HEK293 (cell line): ENCODE measurements at regions not wholly inside any gene's neighbourhood (a gene's known extent, or its start where the extent isn't known, plus 50 kb on each side); places are given as distances from the start of the nearest gene placed in this dataset.

ENCODE experiments used
- CTCF ChIA-PET: fragments of 350-600 bp; formaldehyde crosslinking; extraction: SDS; loops from one replicate; lab custom pipeline; 2021; ENCODE audit warnings: antibody characterized with exemption; lab: Yijun Ruan, JAX
- POLR2A ChIA-PET: fragments of 300-600 bp; formaldehyde crosslinking; extraction: SDS; loops from one replicate; lab custom pipeline; 2020; ENCODE audit warnings: antibody characterized with exemption, inconsistent platforms; lab: Yijun Ruan, JAX
- H3K27ac ChIP-seq: fragments of 200-500 bp; sonication (Bioruptor generic); 2 replicates; pipeline ENCODE4 v1.5.1; 2014; ENCODE audit warnings: low read depth, low read length, control low read depth, inconsistent platforms; ENCODE audit errors: extremely low read depth
- H3K36me3 ChIP-seq, 2 experiments: fragments of 200-500 bp in 1 of 2; sonication (Bioruptor generic) in 1 of 2; 1 replicate in 1 of 2; 2 replicates in 1 of 2; pipeline ENCODE4 v1.5.1; 2014 to 2017; ENCODE audit warnings: inconsistent platforms in 2 of 2, low read length in 2 of 2; ENCODE audit not compliant: control insufficient read depth in 2 of 2, insufficient read depth in 1 of 2
- H3K4me1 ChIP-seq: fragments of 200-500 bp; sonication (Bioruptor generic); 2 replicates; pipeline ENCODE4 v1.5.1; 2014; ENCODE audit warnings: mild to moderate bottlenecking, low read length, inconsistent platforms; ENCODE audit not compliant: control insufficient read depth, insufficient read depth
- H3K4me3 ChIP-seq: 2 replicates; pipeline ENCODE4 v1.5.1; 2011; ENCODE audit warnings: low read depth, mild to moderate bottlenecking, control low read depth, low read length, moderate library complexity
- H3K9me3 ChIP-seq: fragments of 200-500 bp; sonication (Bioruptor generic); 2 replicates; pipeline ENCODE4 v1.5.1; 2014; ENCODE audit warnings: low read depth, low read length, inconsistent platforms; ENCODE audit not compliant: control insufficient read depth, insufficient read depth
- KLF8 ChIP-seq: fragments of 450-650 bp; formaldehyde crosslinking; IDR thresholded peaks from 2 replicates; pipeline ENCODE4 v1.5.1; 2016; ENCODE audit warnings: missing biosample characterization, missing genetic modification characterization
- OVOL3 ChIP-seq: fragments of 450-650 bp; formaldehyde crosslinking; IDR thresholded peaks from 2 replicates; pipeline ENCODE4 v1.5.1; 2016; ENCODE audit warnings: missing biosample characterization, missing genetic modification characterization
- ZNF112 ChIP-seq: fragments of 450-650 bp; formaldehyde crosslinking; IDR thresholded peaks from 2 replicates; pipeline ENCODE4 v1.5.0; 2017; ENCODE audit warnings: missing biosample characterization, missing genetic modification characterization
- ZNF157 ChIP-seq: fragments of 450-650 bp; formaldehyde crosslinking; IDR thresholded peaks from 2 replicates; pipeline ENCODE4 v1.5.1; 2016; ENCODE audit warnings: missing biosample characterization, missing genetic modification characterization
- ZNF169 ChIP-seq: fragments of 450-650 bp; formaldehyde crosslinking; IDR thresholded peaks from 2 replicates; pipeline ENCODE4 v1.5.1; 2016; ENCODE audit warnings: missing biosample characterization, missing genetic modification characterization
- ZNF239 ChIP-seq: fragments of 450-650 bp; formaldehyde crosslinking; IDR thresholded peaks from 2 replicates; pipeline ENCODE4 v1.5.1; 2016; ENCODE audit warnings: missing biosample characterization, missing genetic modification characterization
- ZNF248 ChIP-seq: fragments of 450-650 bp; formaldehyde crosslinking; IDR thresholded peaks from 2 replicates; pipeline ENCODE4 v1.5.1; 2017; ENCODE audit warnings: missing biosample characterization, missing genetic modification characterization
- ZNF350 ChIP-seq: fragments of 450-650 bp; formaldehyde crosslinking; IDR thresholded peaks from 2 replicates; pipeline ENCODE4 v1.5.0; 2017; ENCODE audit warnings: missing biosample characterization, mild to moderate bottlenecking, missing genetic modification characterization
- ZNF404 ChIP-seq: fragments of 450-650 bp; formaldehyde crosslinking; IDR thresholded peaks from 2 replicates; pipeline ENCODE4 v1.5.1; 2017; ENCODE audit warnings: missing biosample characterization, missing genetic modification characterization
- ZNF426 ChIP-seq: fragments of 450-650 bp; formaldehyde crosslinking; IDR thresholded peaks from 2 replicates; pipeline ENCODE4 v1.5.1; 2017; ENCODE audit warnings: missing biosample characterization, missing genetic modification characterization, mild to moderate bottlenecking, inconsistent platforms, moderate library complexity
- ZNF48 ChIP-seq: fragments of 450-650 bp; formaldehyde crosslinking; IDR thresholded peaks from 2 replicates; pipeline ENCODE4 v1.5.1; 2016; ENCODE audit warnings: missing biosample characterization, missing genetic modification characterization
- ZNF501 ChIP-seq: fragments of 450-650 bp; formaldehyde crosslinking; IDR thresholded peaks from 2 replicates; pipeline ENCODE4 v1.5.1; 2016; ENCODE audit warnings: missing biosample characterization, missing genetic modification characterization
- ZNF510 ChIP-seq: fragments of 450-650 bp; formaldehyde crosslinking; IDR thresholded peaks from 2 replicates; pipeline ENCODE4 v1.5.1; 2018; ENCODE audit warnings: mild to moderate bottlenecking, missing genetic modification characterization, missing biosample characterization; ENCODE audit not compliant: insufficient replicate concordance
- ZNF548 ChIP-seq: fragments of 450-650 bp; formaldehyde crosslinking; IDR thresholded peaks from 2 replicates; pipeline ENCODE4 v1.5.1; 2016; ENCODE audit warnings: missing biosample characterization, missing genetic modification characterization
- ZNF549 ChIP-seq: fragments of 450-650 bp; IDR thresholded peaks from 2 replicates; pipeline ENCODE4 v1.5.1; 2018; ENCODE audit warnings: missing biosample characterization, missing genetic modification characterization, mild to moderate bottlenecking, inconsistent platforms, moderate library complexity
- ZNF571 ChIP-seq: fragments of 450-650 bp; formaldehyde crosslinking; IDR thresholded peaks from 2 replicates; pipeline ENCODE4 v1.5.0; 2017; ENCODE audit warnings: missing biosample characterization, missing genetic modification characterization
- ZNF596 ChIP-seq: fragments of 450-650 bp; IDR thresholded peaks from 2 replicates; pipeline ENCODE4 v1.5.0; 2018; ENCODE audit warnings: missing biosample characterization, mild to moderate bottlenecking, missing genetic modification characterization, moderate library complexity
- ZNF600 ChIP-seq: fragments of 450-650 bp; formaldehyde crosslinking; IDR thresholded peaks from 2 replicates; pipeline ENCODE4 v1.5.1; 2016; ENCODE audit warnings: missing biosample characterization, missing genetic modification characterization
- ZNF629 ChIP-seq: fragments of 450-650 bp; formaldehyde crosslinking; IDR thresholded peaks from 2 replicates; pipeline ENCODE4 v1.5.1; 2017; ENCODE audit warnings: missing biosample characterization, missing genetic modification characterization
- TF ChIP-seq, protein P1 (sequence below): fragments of 450-650 bp; formaldehyde crosslinking; IDR thresholded peaks from 2 replicates; pipeline ENCODE4 v1.5.1; 2016; ENCODE audit warnings: missing biosample characterization, missing genetic modification characterization, borderline replicate concordance
- TF ChIP-seq, protein P2 (sequence below): fragments of 450-650 bp; formaldehyde crosslinking; IDR thresholded peaks from 2 replicates; pipeline ENCODE4 v1.5.1; 2017; ENCODE audit warnings: missing biosample characterization, missing genetic modification characterization
- TF ChIP-seq, protein P3 (sequence below): fragments of 450-650 bp; formaldehyde crosslinking; IDR thresholded peaks from 2 replicates; pipeline ENCODE4 v1.5.1; 2016; ENCODE audit warnings: missing biosample characterization, missing genetic modification characterization
- TF ChIP-seq, protein P4 (sequence below): fragments of 450-650 bp; formaldehyde crosslinking; IDR thresholded peaks from 2 replicates; pipeline ENCODE4 v1.5.1; 2016; ENCODE audit warnings: missing biosample characterization, missing genetic modification characterization

DNA sequence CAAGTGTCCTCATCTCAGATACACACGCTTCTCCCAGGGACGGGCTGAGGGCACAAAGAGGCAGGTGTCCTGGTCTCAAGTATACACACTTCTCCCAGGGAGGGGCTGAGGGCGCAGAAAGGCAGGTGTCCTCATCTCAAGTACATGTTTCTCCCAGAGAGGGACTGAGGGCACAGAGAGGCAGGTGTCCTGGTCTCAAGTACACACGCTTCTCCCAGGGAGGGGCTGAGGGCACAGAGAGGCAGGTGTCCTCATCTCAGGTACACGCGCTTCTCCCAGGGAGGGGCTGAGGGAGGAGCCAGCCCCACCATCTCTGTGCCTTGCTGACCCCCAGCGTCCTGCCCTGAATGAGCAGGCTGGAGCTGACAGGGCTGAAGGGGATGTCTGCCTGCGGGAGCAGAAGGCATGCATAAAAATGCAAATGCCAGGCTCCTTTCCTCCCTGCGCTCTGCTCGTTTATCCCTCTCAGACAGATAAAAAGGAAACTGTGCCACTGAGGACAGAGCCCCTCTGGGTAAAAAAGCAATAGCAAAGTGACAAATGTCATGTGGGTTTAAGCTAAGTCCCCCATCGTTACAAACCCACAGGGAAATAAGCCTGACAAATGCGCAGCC, 96.1 kb upstream of the UQCRFS1 start:
- H3K4me3 ChIP-seq: no peak overlapping the region
- H3K4me1 ChIP-seq: no peaks in the 10 kb centered on the region; the same call in 1 of the 2 replicates
- TF ChIP-seq ZNF501 (tag by site-specific recombination): no peak
- no peak for TF ChIP-seq OVOL3 (tag by site-specific recombination)
- TF ChIP-seq ZNF239 (tag by site-specific recombination): no peak
- TF ChIP-seq ZNF248 (tag by site-specific recombination): no peak
- no peaks in the 10 kb centered on the region; the same call in 1 of the 2 replicates for H3K9me3 ChIP-seq
- no peaks in the 10 kb centered on the region for H3K36me3 ChIP-seq
- ChIA-PET POLR2A (interaction anchor here (0.6 kb wide), 1 partner anchor 536 kb away, joined by 4 read pairs; no protein-coding TSS in a partner anchor), CTCF (interaction anchor here (0.6 kb wide), 1 partner anchor 225 kb away, joined by 3 read pairs; no protein-coding TSS in a partner anchor)
- H3K27ac ChIP-seq: no peak overlapping the region

DNA sequence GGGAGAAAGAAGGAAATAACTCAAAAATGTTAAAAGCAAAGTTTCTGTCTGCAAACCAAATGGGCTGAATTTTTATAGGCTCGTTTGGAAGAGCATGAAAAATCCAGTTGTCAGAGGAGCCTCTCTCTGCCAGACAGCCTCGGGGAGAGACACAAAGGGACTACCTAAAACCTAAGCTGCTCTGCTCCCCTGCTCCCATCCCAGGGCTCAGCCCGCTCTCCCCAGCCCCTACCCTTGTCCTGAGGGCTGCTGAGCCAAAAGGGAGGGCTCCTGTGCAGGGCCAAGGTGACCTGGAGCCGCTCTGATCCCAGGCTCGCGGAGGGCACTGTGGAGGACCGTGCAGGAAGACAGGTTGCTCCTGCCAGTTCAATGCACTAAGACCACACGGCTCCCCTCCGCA, 96.7 kb upstream of the UQCRFS1 start:
- no peak for TF ChIP-seq ZNF629
- TF ChIP-seq, protein P1, sequence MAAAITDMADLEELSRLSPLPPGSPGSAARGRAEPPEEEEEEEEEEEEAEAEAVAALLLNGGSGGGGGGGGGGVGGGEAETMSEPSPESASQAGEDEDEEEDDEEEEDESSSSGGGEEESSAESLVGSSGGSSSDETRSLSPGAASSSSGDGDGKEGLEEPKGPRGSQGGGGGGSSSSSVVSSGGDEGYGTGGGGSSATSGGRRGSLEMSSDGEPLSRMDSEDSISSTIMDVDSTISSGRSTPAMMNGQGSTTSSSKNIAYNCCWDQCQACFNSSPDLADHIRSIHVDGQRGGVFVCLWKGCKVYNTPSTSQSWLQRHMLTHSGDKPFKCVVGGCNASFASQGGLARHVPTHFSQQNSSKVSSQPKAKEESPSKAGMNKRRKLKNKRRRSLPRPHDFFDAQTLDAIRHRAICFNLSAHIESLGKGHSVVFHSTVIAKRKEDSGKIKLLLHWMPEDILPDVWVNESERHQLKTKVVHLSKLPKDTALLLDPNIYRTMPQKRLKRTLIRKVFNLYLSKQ (tag by site-specific recombination): no peak
- no peak for TF ChIP-seq ZNF548 (tag by site-specific recombination)
- no peak for TF ChIP-seq ZNF48 (tag by site-specific recombination)
- TF ChIP-seq, protein P2, sequence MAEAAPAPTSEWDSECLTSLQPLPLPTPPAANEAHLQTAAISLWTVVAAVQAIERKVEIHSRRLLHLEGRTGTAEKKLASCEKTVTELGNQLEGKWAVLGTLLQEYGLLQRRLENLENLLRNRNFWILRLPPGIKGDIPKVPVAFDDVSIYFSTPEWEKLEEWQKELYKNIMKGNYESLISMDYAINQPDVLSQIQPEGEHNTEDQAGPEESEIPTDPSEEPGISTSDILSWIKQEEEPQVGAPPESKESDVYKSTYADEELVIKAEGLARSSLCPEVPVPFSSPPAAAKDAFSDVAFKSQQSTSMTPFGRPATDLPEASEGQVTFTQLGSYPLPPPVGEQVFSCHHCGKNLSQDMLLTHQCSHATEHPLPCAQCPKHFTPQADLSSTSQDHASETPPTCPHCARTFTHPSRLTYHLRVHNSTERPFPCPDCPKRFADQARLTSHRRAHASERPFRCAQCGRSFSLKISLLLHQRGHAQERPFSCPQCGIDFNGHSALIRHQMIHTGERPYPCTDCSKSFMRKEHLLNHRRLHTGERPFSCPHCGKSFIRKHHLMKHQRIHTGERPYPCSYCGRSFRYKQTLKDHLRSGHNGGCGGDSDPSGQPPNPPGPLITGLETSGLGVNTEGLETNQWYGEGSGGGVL (tag by site-specific recombination): no peak
- TF ChIP-seq ZNF169 (tag by site-specific recombination): no peak
- TF ChIP-seq, protein P3, sequence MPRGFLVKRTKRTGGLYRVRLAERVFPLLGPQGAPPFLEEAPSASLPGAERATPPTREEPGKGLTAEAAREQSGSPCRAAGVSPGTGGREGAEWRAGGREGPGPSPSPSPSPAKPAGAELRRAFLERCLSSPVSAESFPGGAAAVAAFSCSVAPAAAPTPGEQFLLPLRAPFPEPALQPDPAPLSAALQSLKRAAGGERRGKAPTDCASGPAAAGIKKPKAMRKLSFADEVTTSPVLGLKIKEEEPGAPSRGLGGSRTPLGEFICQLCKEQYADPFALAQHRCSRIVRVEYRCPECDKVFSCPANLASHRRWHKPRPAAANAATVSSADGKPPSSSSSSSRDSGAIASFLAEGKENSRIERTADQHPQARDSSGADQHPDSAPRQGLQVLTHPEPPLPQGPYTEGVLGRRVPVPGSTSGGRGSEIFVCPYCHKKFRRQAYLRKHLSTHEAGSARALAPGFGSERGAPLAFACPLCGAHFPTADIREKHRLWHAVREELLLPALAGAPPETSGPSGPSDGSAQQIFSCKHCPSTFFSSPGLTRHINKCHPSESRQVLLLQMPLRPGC (tag by site-specific recombination): no peak
- no peak for TF ChIP-seq OVOL3 (tag by site-specific recombination)
- no peak for TF ChIP-seq ZNF112 (tag by site-specific recombination)
- no peak for TF ChIP-seq ZNF549 (tag by site-specific recombination)
- no peak for TF ChIP-seq ZNF596 (tag by site-specific recombination)
- TF ChIP-seq ZNF404 (tag by site-specific recombination): no peak
- TF ChIP-seq, protein P4, sequence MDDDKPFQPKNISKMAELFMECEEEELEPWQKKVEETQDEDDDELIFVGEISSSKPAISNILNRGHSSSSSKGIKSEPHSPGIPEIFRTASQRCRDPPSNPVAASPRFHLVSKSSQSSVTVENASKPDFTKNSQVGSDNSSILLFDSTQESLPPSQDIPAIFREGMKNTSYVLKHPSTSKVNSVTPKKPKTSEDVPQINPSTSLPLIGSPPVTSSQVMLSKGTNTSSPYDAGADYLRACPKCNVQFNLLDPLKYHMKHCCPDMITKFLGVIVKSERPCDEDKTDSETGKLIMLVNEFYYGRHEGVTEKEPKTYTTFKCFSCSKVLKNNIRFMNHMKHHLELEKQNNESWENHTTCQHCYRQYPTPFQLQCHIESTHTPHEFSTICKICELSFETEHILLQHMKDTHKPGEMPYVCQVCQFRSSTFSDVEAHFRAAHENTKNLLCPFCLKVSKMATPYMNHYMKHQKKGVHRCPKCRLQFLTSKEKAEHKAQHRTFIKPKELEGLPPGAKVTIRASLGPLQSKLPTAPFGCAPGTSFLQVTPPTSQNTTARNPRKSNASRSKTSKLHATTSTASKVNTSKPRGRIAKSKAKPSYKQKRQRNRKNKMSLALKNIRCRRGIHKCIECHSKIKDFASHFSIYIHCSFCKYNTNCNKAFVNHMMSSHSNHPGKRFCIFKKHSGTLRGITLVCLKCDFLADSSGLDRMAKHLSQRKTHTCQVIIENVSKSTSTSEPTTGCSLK: no peak
- TF ChIP-seq KLF8: no peak
- no peak for TF ChIP-seq ZNF510 (tag by site-specific recombination)
- no peak for TF ChIP-seq ZNF350
- TF ChIP-seq ZNF426 (tag by site-specific recombination): no peak
- no peak for TF ChIP-seq ZNF571
- TF ChIP-seq ZNF157 (tag by site-specific recombination): no peak
- no peak for TF ChIP-seq ZNF600
- H3K9me3 ChIP-seq: no peaks in the 10 kb centered on the region; the same call in 1 of the 2 replicates
- CTCF ChIA-PET: interaction anchor here (0.6 kb wide), 1 partner anchor 225 kb away, joined by 3 read pairs; no protein-coding TSS in a partner anchor
- no peaks in the 10 kb centered on the region for H3K36me3 ChIP-seq
- no peaks in the 10 kb centered on the region; the same call in 1 of the 2 replicates for H3K4me1 ChIP-seq
- H3K4me3 ChIP-seq: no peak overlapping the region
- H3K27ac ChIP-seq: no peak overlapping the region
- POLR2A ChIA-PET: interaction anchor here (0.6 kb wide), 1 partner anchor 535 kb away, joined by 4 read pairs; no protein-coding TSS in a partner anchor
